Loucy (cell line): ENCODE measurements at regions not wholly inside any gene's neighbourhood (a gene's known extent, or its start where the extent isn't known, plus 50 kb on each side); places are given as distances from the start of the nearest gene placed in this dataset.

ENCODE experiments used
- H2AFZ ChIP-seq: fragments of 200-600 bp; sonication (generic); 2 replicates; pipeline ENCODE4 v1.6.0; 2016; ENCODE audit warnings: antibody characterized with exemption, mild to moderate bottlenecking, low read length, moderate library complexity
- H3F3A ChIP-seq: fragments of 200-600 bp; 2 replicates; pipeline ENCODE4 v1.6.0; 2016; ENCODE audit warnings: antibody characterized with exemption, low read depth, mild to moderate bottlenecking
- H3K27me3 ChIP-seq: fragments of 200-600 bp; sonication (generic); 2 replicates; pipeline ENCODE4 v1.6.1; 2014; ENCODE audit warnings: low read length, mild to moderate bottlenecking; ENCODE audit not compliant: insufficient read depth, poor library complexity, severe bottlenecking
- H3K36me3 ChIP-seq: fragments of 200-600 bp; sonication (generic); 2 replicates; pipeline ENCODE4 v1.6.1; 2016; ENCODE audit warnings: low read length; ENCODE audit not compliant: insufficient read depth
- H3K4me1 ChIP-seq: fragments of 200-600 bp; sonication (generic); 2 replicates; pipeline ENCODE4 v1.5.1; 2014; ENCODE audit warnings: low read length, mild to moderate bottlenecking; ENCODE audit not compliant: insufficient read depth, poor library complexity, severe bottlenecking
- H3K4me2 ChIP-seq: fragments of 200-600 bp; sonication (generic); 2 replicates; pipeline ENCODE4 v1.6.0; 2014; ENCODE audit warnings: antibody characterized with exemption, low read length, low read depth, mild to moderate bottlenecking; ENCODE audit not compliant: poor library complexity, severe bottlenecking
- H3K4me3 ChIP-seq: fragments of 200-600 bp; sonication (generic); 2 replicates; pipeline ENCODE4 v1.5.1; 2014; ENCODE audit warnings: low read length, mild to moderate bottlenecking, mixed read lengths; ENCODE audit not compliant: poor library complexity, severe bottlenecking
- H3K79me2 ChIP-seq: fragments of 200-600 bp; sonication (generic); 2 replicates; pipeline ENCODE4 v1.6.1; 2014; ENCODE audit warnings: low read length; ENCODE audit not compliant: insufficient read depth
- H3K9ac ChIP-seq: fragments of 200-600 bp; sonication (generic); 2 replicates; pipeline ENCODE4 v1.6.0; 2014; ENCODE audit warnings: mild to moderate bottlenecking, low read depth, low read length, moderate library complexity; ENCODE audit not compliant: poor library complexity, severe bottlenecking
- H3K9me2 ChIP-seq: fragments of 200-600 bp; sonication (generic); replicated peaks from 2 replicates; pipeline ENCODE4 v1.6.1; 2016; ENCODE audit warnings: low read depth, low read length, mixed read lengths
- H3K9me3 ChIP-seq: fragments of 200-600 bp; sonication (generic); 2 replicates; pipeline ENCODE4 v1.6.1; 2014; ENCODE audit warnings: mild to moderate bottlenecking, antibody characterized with exemption, low read length, low read depth; ENCODE audit not compliant: insufficient read depth
- H4K20me1 ChIP-seq: fragments of 200-600 bp; sonication (generic); 2 replicates; pipeline ENCODE4 v1.6.0; 2014; ENCODE audit warnings: antibody characterized with exemption, low read length, mild to moderate bottlenecking; ENCODE audit not compliant: insufficient read depth, poor library complexity, severe bottlenecking
- CTCF ChIP-seq: fragments of 200-600 bp; sonication (generic); conservative IDR thresholded peaks from 2 replicates; pipeline ENCODE4 v1.5.1; 2014; ENCODE audit warnings: mild to moderate bottlenecking, antibody characterized with exemption, low read length
- EZH2phosphoT487 ChIP-seq: fragments of 200-600 bp; IDR thresholded peaks from 2 replicates; pipeline ENCODE4 v1.6.1; 2018; ENCODE audit warnings: antibody characterized with exemption, mild to moderate bottlenecking, moderate library complexity, borderline replicate concordance

- Histone ChIP-seq H3K27me3 (no peaks in the 10 kb centered on the region), H3K36me3 (no peaks in the 10 kb centered on the region), H3K4me1 (no peaks in the 10 kb centered on the region), H4K20me1 (no peaks in the 10 kb centered on the region), H3K4me3 (no peak overlapping the region), H3K9me2 (no peaks in the 10 kb centered on the region), H2AFZ (no peak overlapping the region), H3K9me3 (no peaks in the 10 kb centered on the region), H3F3A (no peaks in the 10 kb centered on the region), H3K9ac (no peak overlapping the region), H3K79me2 (no peaks in the 10 kb centered on the region), H3K4me2 (no peak overlapping the region)
- no peak for TF ChIP-seq EZH2phosphoT487
- no peak for TF ChIP-seq CTCF
These were observed 914.2 kb upstream of the CDH6 start for GRCh38 chr5:30279237-30279636.

- Histone ChIP-seq H3K4me3 (no peak overlapping the region), H3K9ac (no peak overlapping the region), H3K27me3 (no peaks in the 10 kb centered on the region), H3K36me3 (no peaks in the 10 kb centered on the region), H3F3A (no peaks in the 10 kb centered on the region), H4K20me1 (no peaks in the 10 kb centered on the region), H3K79me2 (no peaks in the 10 kb centered on the region), H3K4me2 (no peak overlapping the region), H3K9me3 (no peaks in the 10 kb centered on the region), H2AFZ (no peak overlapping the region), H3K4me1 (no peaks in the 10 kb centered on the region), H3K9me2 (no peaks in the 10 kb centered on the region)
- TF ChIP-seq CTCF (no peak), EZH2phosphoT487 (no peak)
These were observed 926.5 kb upstream of the CDH6 start for GRCh38 chr5:30267026-30267425.

GRCh38 chr5:30239331-30240022 lies 954.0 kb upstream of the CDH6 start:
- Histone ChIP-seq H3K27me3 (no peaks in the 10 kb centered on the region), H2AFZ (no peak overlapping the region), H3K9ac (no peak overlapping the region), H3K4me1 (no peaks in the 10 kb centered on the region), H3K4me3 (no peak overlapping the region), H4K20me1 (no peaks in the 10 kb centered on the region), H3K9me3 (no peaks in the 10 kb centered on the region), H3F3A (no peaks in the 10 kb centered on the region), H3K79me2 (no peaks in the 10 kb centered on the region), H3K9me2 (no peaks in the 10 kb centered on the region), H3K4me2 (no peak overlapping the region), H3K36me3 (no peaks in the 10 kb centered on the region)
- TF ChIP-seq CTCF (no peak), EZH2phosphoT487 (no peak)
